ENCODE measurements at regions not wholly inside any gene's neighbourhood (a gene's known extent, or its start where the extent isn't known, plus 50 kb on each side); places are given as distances from the start of the nearest gene placed in this dataset.

DNA sequence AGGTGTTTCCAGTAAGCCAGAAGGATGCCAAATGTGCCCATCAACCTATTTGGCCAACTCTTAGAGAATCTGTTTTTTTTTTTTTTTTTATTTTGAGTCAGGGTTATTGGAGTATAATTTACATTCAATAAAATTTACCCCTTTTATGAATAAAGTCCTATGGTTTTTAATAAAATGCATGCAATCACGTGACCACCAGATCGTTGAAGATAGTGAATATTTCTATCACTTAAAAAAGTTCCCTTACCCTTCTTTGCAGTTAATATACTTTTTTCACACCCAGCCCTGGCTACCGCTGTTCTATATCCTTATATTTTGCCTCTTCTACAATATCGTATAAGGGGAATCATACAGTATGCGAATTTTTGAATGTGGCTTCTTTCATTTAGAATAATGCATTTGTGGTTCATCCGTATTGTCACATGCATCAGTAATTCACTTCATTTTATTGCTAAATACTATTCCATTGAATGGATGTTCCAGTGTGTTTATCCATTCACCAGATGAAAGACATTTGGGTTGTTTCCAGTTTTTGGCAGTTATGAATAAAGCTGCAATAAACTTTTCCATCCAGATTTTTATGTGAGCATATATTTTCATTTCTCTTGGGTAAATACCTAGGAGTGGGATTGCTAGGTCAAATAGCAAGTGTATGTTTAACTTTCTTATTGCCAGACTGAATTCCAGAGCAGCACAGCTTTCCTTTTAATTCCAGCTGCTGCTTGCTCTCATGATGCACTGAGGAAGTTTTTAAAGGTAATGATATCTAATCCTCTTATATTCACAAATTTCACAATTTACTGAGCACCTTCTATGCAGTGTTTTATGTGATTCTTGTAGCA is 156.3 kb upstream of the NT5C1B start:
- Histone ChIP-seq H3K9me3 (no peaks in the 10 kb centered on the region), H3K27ac (no peak overlapping the region), H3K27me3 (no peaks in the 10 kb centered on the region), H3K4me3 (no peak overlapping the region), H3K4me1 (peaks cover 0 to 7% (median 0%) of the 10 kb centered on the region in 4 donors), H3K36me3 (no peaks in the 10 kb centered on the region)
- no peak for TF ChIP-seq POLR2A (IDR thresholded peaks at IDR 0.05)
- no peak for TF ChIP-seq EP300 (IDR thresholded peaks at IDR 0.05)
- TF ChIP-seq, protein P1, sequence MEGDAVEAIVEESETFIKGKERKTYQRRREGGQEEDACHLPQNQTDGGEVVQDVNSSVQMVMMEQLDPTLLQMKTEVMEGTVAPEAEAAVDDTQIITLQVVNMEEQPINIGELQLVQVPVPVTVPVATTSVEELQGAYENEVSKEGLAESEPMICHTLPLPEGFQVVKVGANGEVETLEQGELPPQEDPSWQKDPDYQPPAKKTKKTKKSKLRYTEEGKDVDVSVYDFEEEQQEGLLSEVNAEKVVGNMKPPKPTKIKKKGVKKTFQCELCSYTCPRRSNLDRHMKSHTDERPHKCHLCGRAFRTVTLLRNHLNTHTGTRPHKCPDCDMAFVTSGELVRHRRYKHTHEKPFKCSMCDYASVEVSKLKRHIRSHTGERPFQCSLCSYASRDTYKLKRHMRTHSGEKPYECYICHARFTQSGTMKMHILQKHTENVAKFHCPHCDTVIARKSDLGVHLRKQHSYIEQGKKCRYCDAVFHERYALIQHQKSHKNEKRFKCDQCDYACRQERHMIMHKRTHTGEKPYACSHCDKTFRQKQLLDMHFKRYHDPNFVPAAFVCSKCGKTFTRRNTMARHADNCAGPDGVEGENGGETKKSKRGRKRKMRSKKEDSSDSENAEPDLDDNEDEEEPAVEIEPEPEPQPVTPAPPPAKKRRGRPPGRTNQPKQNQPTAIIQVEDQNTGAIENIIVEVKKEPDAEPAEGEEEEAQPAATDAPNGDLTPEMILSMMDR (IDR thresholded peaks at IDR 0.05): no peak
- WGBS, 2 donors: 90 to 93% methylated on average over 6 of the region's 6 CpGs
- DNase-seq (ENCODE audit: low spot score in 2 of 2): no peak

DNA sequence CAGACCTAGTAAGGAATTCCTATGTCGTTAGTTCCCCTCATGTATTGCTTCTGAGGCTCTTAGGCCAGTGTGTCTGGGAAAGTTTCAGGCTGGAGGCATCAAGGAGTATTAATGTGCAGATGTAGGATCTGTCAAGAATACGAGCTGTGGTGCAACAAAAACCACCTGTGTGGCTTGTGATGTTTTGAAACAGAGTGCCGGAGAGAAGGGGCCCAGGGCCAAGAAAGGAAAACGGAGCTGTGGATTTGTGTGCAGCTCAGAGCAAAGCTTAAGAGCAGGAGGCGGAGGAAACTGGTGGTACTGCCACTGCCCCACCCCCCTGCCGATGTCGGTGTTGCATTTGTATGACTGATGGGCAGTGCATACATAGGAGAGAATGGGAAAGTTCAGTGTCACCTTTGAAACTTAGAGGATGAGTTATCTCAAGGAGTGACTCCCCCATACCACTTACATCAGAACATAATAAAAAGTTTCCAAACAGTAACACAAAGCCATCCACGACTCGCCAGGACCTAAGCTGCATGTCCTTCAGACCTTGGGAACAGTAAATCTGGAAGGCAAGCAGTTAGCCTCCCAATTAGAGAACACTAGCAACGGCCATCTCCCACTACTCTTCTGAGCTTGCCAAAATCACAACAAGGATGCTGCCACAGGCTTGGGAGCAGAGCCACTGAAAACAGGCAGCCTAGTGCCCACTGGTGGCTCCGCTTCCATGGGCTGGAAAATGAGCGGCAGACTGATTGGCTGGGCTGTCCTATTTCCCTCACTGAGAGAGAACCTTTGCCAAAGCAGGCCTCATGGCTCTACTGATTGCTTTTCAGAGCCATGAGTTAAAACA is 152.7 kb upstream of the NT5C1B start:
- Histone ChIP-seq H3K36me3 (no peaks in the 10 kb centered on the region), H3K27me3 (no peaks in the 10 kb centered on the region), H3K27ac (no peak overlapping the region), H3K4me3 (no peak overlapping the region), H3K9me3 (no peaks in the 10 kb centered on the region), H3K4me1 (no peaks in the 10 kb centered on the region)
- 77 to 78% methylated on average over 12 of the region's 12 CpGs for WGBS, 2 donors
- DNase-seq (ENCODE audit: low spot score in 2 of 2): no peak
- TF ChIP-seq EP300 (IDR thresholded peaks at IDR 0.05): no peak
- no peak for TF ChIP-seq POLR2A (IDR thresholded peaks at IDR 0.05)
- TF ChIP-seq, protein P1 (IDR thresholded peaks at IDR 0.05): no peak

DNA sequence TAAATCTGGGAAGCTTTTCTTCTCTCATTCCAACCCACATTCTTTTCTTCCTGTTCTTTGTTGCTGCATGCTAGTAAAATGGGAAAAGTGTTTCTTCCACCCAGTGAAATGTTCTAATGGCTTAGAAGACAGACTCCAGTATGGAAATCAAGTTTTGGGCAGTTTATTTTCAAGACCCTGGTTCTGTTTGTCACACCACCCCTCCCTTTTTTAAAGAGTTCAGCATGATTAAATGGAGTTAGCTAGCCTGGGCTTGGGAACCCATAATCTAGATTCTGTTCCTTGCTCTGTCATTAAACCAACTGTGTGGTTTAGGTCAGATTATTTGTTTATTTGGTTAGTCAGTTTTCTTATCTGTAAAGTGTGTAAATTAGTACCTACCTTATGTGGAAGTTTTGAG is 151.8 kb upstream of the NT5C1B start:
- TF ChIP-seq EP300 (IDR thresholded peaks at IDR 0.05): no peak
- no peak for TF ChIP-seq POLR2A (IDR thresholded peaks at IDR 0.05)
- TF ChIP-seq, protein P1 (IDR thresholded peaks at IDR 0.05): no peak
- no peaks in the 10 kb centered on the region for H3K27me3 ChIP-seq
- H3K27ac ChIP-seq: no peak overlapping the region
- H3K9me3 ChIP-seq: no peaks in the 10 kb centered on the region
- no peaks in the 10 kb centered on the region for H3K36me3 ChIP-seq
- H3K4me1 ChIP-seq: no peaks in the 10 kb centered on the region
- no peak overlapping the region for H3K4me3 ChIP-seq
- DNase-seq (ENCODE audit: low spot score in 2 of 2): no peak

DNA sequence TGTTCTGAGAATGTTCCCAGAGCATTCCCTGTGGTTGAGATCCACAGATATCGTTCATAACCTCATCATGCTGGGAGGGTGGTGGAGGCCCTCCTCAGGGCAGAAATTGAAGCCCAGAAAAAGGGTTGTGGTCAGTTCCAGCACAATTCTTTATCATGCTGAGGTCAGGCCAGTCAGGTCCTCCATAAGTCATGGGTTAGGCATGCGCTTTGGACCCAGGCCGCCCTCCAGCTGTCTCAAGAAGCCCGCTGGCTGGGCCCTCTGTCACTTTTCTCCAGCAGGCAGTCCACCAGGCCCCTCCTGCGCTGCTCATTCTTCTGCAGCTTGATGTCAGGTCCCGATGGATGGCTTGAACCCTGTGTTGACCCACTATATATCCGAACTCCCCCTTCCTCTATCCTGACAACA is 151.1 kb upstream of the NT5C1B start:
- TF ChIP-seq, protein P1 (IDR thresholded peaks at IDR 0.05): no peak
- TF ChIP-seq POLR2A (IDR thresholded peaks at IDR 0.05) (no peak), EP300 (IDR thresholded peaks at IDR 0.05) (no peak)
- H3K27me3 ChIP-seq: no peaks in the 10 kb centered on the region
- H3K4me3 ChIP-seq: no peak overlapping the region
- H3K27ac ChIP-seq: no peak overlapping the region
- H3K9me3 ChIP-seq: no peaks in the 10 kb centered on the region
- H3K4me1 ChIP-seq: no peaks in the 10 kb centered on the region
- no peaks in the 10 kb centered on the region for H3K36me3 ChIP-seq
- 81 to 83% methylated on average over 7 of the region's 7 CpGs for WGBS, 2 donors
- DNase-seq (ENCODE audit: low spot score in 2 of 2): no peak

DNA sequence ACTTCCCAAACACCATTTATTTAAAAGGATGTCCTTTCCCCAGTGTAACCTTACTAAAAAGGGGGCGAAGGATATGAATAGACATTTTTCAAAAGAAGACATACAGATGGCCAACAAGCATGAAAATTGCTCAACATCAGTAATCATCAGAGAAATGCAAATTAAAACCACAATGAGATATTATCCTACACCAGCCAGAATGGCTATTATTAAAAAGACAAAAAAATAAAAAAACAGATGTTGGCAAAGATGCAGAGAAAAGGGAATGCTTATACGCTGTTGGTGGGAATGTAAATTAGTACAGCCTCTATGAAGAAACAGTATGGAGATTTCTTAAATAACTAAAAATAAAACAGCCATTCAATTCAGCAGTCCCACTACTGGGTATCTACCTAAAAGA is 142.3 kb upstream of the NT5C1B start:
- TF ChIP-seq EP300 (IDR thresholded peaks at IDR 0.05) (no peak), POLR2A (IDR thresholded peaks at IDR 0.05) (no peak)
- TF ChIP-seq, protein P1 (IDR thresholded peaks at IDR 0.05): no peak
- no peak overlapping the region for H3K27ac ChIP-seq
- H3K4me3 ChIP-seq: no peak overlapping the region
- H3K9me3 ChIP-seq: no peaks in the 10 kb centered on the region
- 93 to 98% methylated on average over 2 of the region's 2 CpGs for WGBS, 2 donors
- no peaks in the 10 kb centered on the region for H3K36me3 ChIP-seq
- no peaks in the 10 kb centered on the region for H3K4me1 ChIP-seq
- H3K27me3 ChIP-seq: no peaks in the 10 kb centered on the region
- no peak for DNase-seq (ENCODE audit: low spot score in 2 of 2)
